ENCODE measurements at regions not wholly inside any gene's neighbourhood (a gene's known extent, or its start where the extent isn't known, plus 50 kb on each side); places are given as distances from the start of the nearest gene placed in this dataset.

- DNase-seq (ENCODE audit: low read depth in 1 of 2, low spot score in 2 of 2) (no peak), FAIRE-seq (no peak)
- H4K20me1 ChIP-seq (replicated peaks in 1 of 2; ENCODE audit: control insufficient read depth in 1 of 2, insufficient read depth in 2 of 2, low read length in 2 of 2): no peaks in the 10 kb centered on the region
- H3K4me2 ChIP-seq (ENCODE audit: insufficient read depth in 1 of 2, low read depth in 2 of 2, low read length in 2 of 2): no peak overlapping the region
- no peak overlapping the region for H4K91ac ChIP-seq (replicated peaks; ENCODE audit: insufficient read length, low read length)
- no peak overlapping the region for H3K18ac ChIP-seq (ENCODE audit: extremely low read depth, low read length)
- no peaks in the 10 kb centered on the region for H3K79me1 ChIP-seq (ENCODE audit: low read depth, low read length)
- no peaks in the 10 kb centered on the region for H3K4me1 ChIP-seq (replicated peaks in 1 of 4; ENCODE audit: control insufficient read depth in 3 of 4, insufficient read depth in 4 of 4, low read length in 3 of 4)
- H3K23me2 ChIP-seq (ENCODE audit: low read depth, low read length): no peaks in the 10 kb centered on the region
- H3K27ac ChIP-seq (ENCODE audit: low read depth, low read length): no peak overlapping the region
- ChIA-PET POLR2A (ENCODE audit: partially characterized antibody) (no interaction called here), CTCF (ENCODE audit: partially characterized antibody) (interaction anchor here (0.8 kb wide), 2 partner anchors 15 to 22 kb away, joined by 3 read pairs; no protein-coding TSS in a partner anchor)
- no peak overlapping the region for H4K8ac ChIP-seq (ENCODE audit: extremely low read depth, insufficient read depth, low read length)
- WGBS, 2 experiments (ENCODE audit: extremely low coverage in 1 of 2, insufficient coverage in 1 of 2, insufficient read length in 1 of 2, insufficient replicate concordance in 2 of 2, low coverage in 1 of 2, low lambda C conversion rate in 2 of 2, missing lambda C conversion rate in 1 of 2): 74% methylated on average over 2 of the region's 2 CpGs; no CpG with 5 or more reads in 1 of the 2 experiments
- H3K79me2 ChIP-seq (ENCODE audit: control insufficient read depth in 1 of 2, insufficient read depth in 2 of 2, low read length in 2 of 2): no peaks in the 10 kb centered on the region
- no peak overlapping the region for H2AK5ac ChIP-seq (ENCODE audit: low read depth, low read length)
- no peaks in the 10 kb centered on the region for H3K36me3 ChIP-seq (ENCODE audit: control insufficient read depth in 2 of 4, insufficient read depth in 4 of 4, low read length in 3 of 4)
- TF ChIP-seq NRF1 (IDR thresholded peaks at IDR 0.05; ENCODE audit: low read depth, low read length) (no peak), RFX5 (IDR thresholded peaks at IDR 0.05; ENCODE audit: borderline replicate concordance, low read depth, low read length) (no peak), RXRA (IDR thresholded peaks at IDR 0.05; ENCODE audit: insufficient read depth, low read depth, low read length) (no peak), CTBP2 (IDR thresholded peaks at IDR 0.05; ENCODE audit: borderline replicate concordance, insufficient read depth, insufficient read length, low read length) (no peak), POU5F1 (IDR thresholded peaks at IDR 0.05; ENCODE audit: low read depth, low read length) (no peak), CEBPB (IDR thresholded peaks at IDR 0.05; ENCODE audit: low read depth, low read length) (no peak), RBBP5 (IDR thresholded peaks at IDR 0.05; ENCODE audit: borderline replicate concordance, low read depth, low read length) (no peak), PHF8 (conservative IDR thresholded peaks at IDR 0.05; ENCODE audit: low read depth, low read length) (no peak), SIRT6 (IDR thresholded peaks at IDR 0.05; ENCODE audit: low read length) (no peak), HDAC2 (IDR thresholded peaks at IDR 0.05; ENCODE audit: borderline replicate concordance in 1 of 2, low read depth in 2 of 2, low read length in 2 of 2) (no peak), JUND (IDR thresholded peaks at IDR 0.05; ENCODE audit: low read length) (no peak), CHD1 (IDR thresholded peaks at IDR 0.05; ENCODE audit: low read depth, low read length) (no peak)
- no peak overlapping the region for H3K14ac ChIP-seq (ENCODE audit: insufficient read length)
- H4K5ac ChIP-seq (ENCODE audit: insufficient read length, low read depth, low read length): no peak overlapping the region
- H2BK12ac ChIP-seq (ENCODE audit: low read depth, low read length): no peak overlapping the region
- no peak overlapping the region for H2BK20ac ChIP-seq (ENCODE audit: low read length)
- no peak overlapping the region for H3K23ac ChIP-seq (ENCODE audit: insufficient read length)
- no peak overlapping the region for H3K9ac ChIP-seq (replicated peaks in 1 of 4; ENCODE audit: extremely low read depth in 1 of 4, low read depth in 3 of 4, low read length in 3 of 4)
- H2AFZ ChIP-seq (ENCODE audit: low read length): no peak overlapping the region
- no peaks in the 10 kb centered on the region for H3K9me3 ChIP-seq (ENCODE audit: insufficient read depth in 2 of 2, low read depth in 1 of 2, low read length in 1 of 2)
- H3K56ac ChIP-seq (replicated peaks; ENCODE audit: insufficient read length, low read depth, low read length): no peak overlapping the region
- no peak overlapping the region for H3K4ac ChIP-seq (replicated peaks; ENCODE audit: insufficient read length, low read depth, low read length)
- H3K27me3 ChIP-seq (replicated peaks in 1 of 4; ENCODE audit: control insufficient read depth in 3 of 4, extremely low read depth in 1 of 4, insufficient read depth in 3 of 4, low read length in 3 of 4): no peaks in the 10 kb centered on the region
- H2BK15ac ChIP-seq (ENCODE audit: low read length): no peak overlapping the region
- no peak overlapping the region for H2BK120ac ChIP-seq (replicated peaks; ENCODE audit: low read depth, low read length)
- no peak overlapping the region for H3K4me3 ChIP-seq (ENCODE audit: extremely low read depth in 1 of 4, insufficient read depth in 2 of 4, low read depth in 3 of 4, low read length in 4 of 4)
- no peak overlapping the region for H2BK5ac ChIP-seq (ENCODE audit: low read depth, low read length)
These were observed 79.4 kb downstream of the SCG2 start for GRCh38 chr2:223522796-223523195.

All from H1 (cell line).